ENCODE measurements at regions not wholly inside any gene's neighbourhood (a gene's known extent, or its start where the extent isn't known, plus 50 kb on each side); places are given as distances from the start of the nearest gene placed in this dataset.

GRCh38 chr7:35342786-35343185 lies 88.9 kb upstream of the TBX20 start:
- no peaks in the 10 kb centered on the region for H3K27me3 ChIP-seq (ENCODE audit: control insufficient read depth in 2 of 2, insufficient read depth in 2 of 2, low read length in 2 of 2)
- no peak overlapping the region for H3K27ac ChIP-seq (ENCODE audit: extremely low read depth, low read depth, low read length)
- H3K9ac ChIP-seq (ENCODE audit: insufficient read depth in 1 of 2, low read depth in 2 of 2, low read length in 2 of 2) = no peak overlapping the region
- H3K9me3 ChIP-seq (replicated peaks; ENCODE audit: control insufficient read depth, insufficient read depth, low read depth, low read length) = no peaks in the 10 kb centered on the region
- no peaks in the 10 kb centered on the region for H3K4me1 ChIP-seq (replicated peaks in 1 of 2; ENCODE audit: control insufficient read depth in 2 of 2, insufficient read depth in 2 of 2, low read length in 2 of 2)
- FAIRE-seq = no peak
- H3K9me1 ChIP-seq (ENCODE audit: control insufficient read depth, insufficient read depth, low read length) = no peaks in the 10 kb centered on the region
- TF ChIP-seq NKRF (IDR thresholded peaks at IDR 0.05; ENCODE audit: borderline replicate concordance) (no peak), FOS (IDR thresholded peaks at IDR 0.05; ENCODE audit: extremely low read depth, insufficient read length) (no peak)
- H3K4me3 ChIP-seq = no peak overlapping the region
- no TSS peak for BruUV-seq (replicated peaks)
- H3K4me2 ChIP-seq (ENCODE audit: insufficient read depth, low read length) = no peak overlapping the region
- CTCF ChIA-PET (ENCODE audit: low intra/inter-chr PET ratio) = no interaction called here
- no peaks in the 10 kb centered on the region for H3K36me3 ChIP-seq (ENCODE audit: control insufficient read depth, insufficient read depth, low read length)
- H2AFZ ChIP-seq (ENCODE audit: low read depth, low read length) = no peak overlapping the region
- WGBS (ENCODE audit: insufficient coverage, low coverage, missing lambda C conversion rate) = 0% methylated on average over 2 of the region's 3 CpGs
- in situ Hi-C loops (cut with MboI) = no loop called here
- ATAC-seq = no peak
- no peak for DNase-seq (ENCODE audit: extremely low read depth in 1 of 4, low spot score in 3 of 4)
- H4K20me1 ChIP-seq (replicated peaks; ENCODE audit: control insufficient read depth, insufficient read depth, low read length) = no peaks in the 10 kb centered on the region
- POLR2A ChIA-PET = no interaction called here
- intact Hi-C loops (cut with micrococcal nuclease) = no loop called here
- H3K79me2 ChIP-seq (ENCODE audit: control insufficient read depth, insufficient read depth, low read length) = no peaks in the 10 kb centered on the region

- Histone ChIP-seq H3K36me3 (ENCODE audit: control insufficient read depth, insufficient read depth, low read length) (no peaks in the 10 kb centered on the region), H4K20me1 (replicated peaks; ENCODE audit: control insufficient read depth, insufficient read depth, low read length) (no peaks in the 10 kb centered on the region), H2AFZ (ENCODE audit: low read depth, low read length) (0 out of 2 replicates have a peak overlapping the region, but pooled peaks have one; percentile 38), H3K9ac (ENCODE audit: insufficient read depth in 1 of 2, low read depth in 2 of 2, low read length in 2 of 2) (no peak overlapping the region), H3K4me1 (replicated peaks in 1 of 2; ENCODE audit: control insufficient read depth in 2 of 2, insufficient read depth in 2 of 2, low read length in 2 of 2) (no peaks in the 10 kb centered on the region), H3K9me1 (ENCODE audit: control insufficient read depth, insufficient read depth, low read length) (no peaks in the 10 kb centered on the region), H3K27me3 (ENCODE audit: control insufficient read depth in 2 of 2, insufficient read depth in 2 of 2, low read length in 2 of 2) (no peaks in the 10 kb centered on the region), H3K4me3 (no peak overlapping the region), H3K79me2 (ENCODE audit: control insufficient read depth, insufficient read depth, low read length) (no peaks in the 10 kb centered on the region), H3K4me2 (ENCODE audit: insufficient read depth, low read length) (no peak overlapping the region), H3K9me3 (replicated peaks; ENCODE audit: control insufficient read depth, insufficient read depth, low read depth, low read length) (no peaks in the 10 kb centered on the region), H3K27ac (ENCODE audit: extremely low read depth, low read depth, low read length) (no peak overlapping the region)
- in situ Hi-C loops (cut with MboI) (no loop called here), intact Hi-C loops (cut with micrococcal nuclease) (no loop called here)
- DNase-seq (ENCODE audit: extremely low read depth in 1 of 4, low spot score in 3 of 4) = peak in 2 of 4 experiments; percentile 5 to 29
- 5% methylated on average over 6 of the region's 6 CpGs for WGBS (ENCODE audit: insufficient coverage, low coverage, missing lambda C conversion rate)
- no TSS peak for BruUV-seq (replicated peaks)
- ChIA-PET POLR2A (no interaction called here), CTCF (ENCODE audit: low intra/inter-chr PET ratio) (no interaction called here)
- FAIRE-seq = no peak
- no peak for ATAC-seq
- TF ChIP-seq RAD51 (IDR thresholded peaks at IDR 0.05; ENCODE audit: borderline replicate concordance, low read depth) (peak; percentile 96), ZNF277 (CRISPR knock-in tag; IDR thresholded peaks at IDR 0.05; ENCODE audit: borderline replicate concordance) (no peak), TFE3 (CRISPR knock-in tag; IDR thresholded peaks at IDR 0.05) (peak; percentile 97), RFX7 (CRISPR knock-in tag; IDR thresholded peaks at IDR 0.05) (no peak), PPARD (CRISPR knock-in tag; IDR thresholded peaks at IDR 0.05) (no peak), USF1 (CRISPR knock-in tag; IDR thresholded peaks at IDR 0.05) (peak; percentile 34), TOE1 (IDR thresholded peaks at IDR 0.05; ENCODE audit: borderline replicate concordance) (peak; percentile 89), TOE1 (CRISPR knock-in tag; IDR thresholded peaks at IDR 0.05; ENCODE audit: borderline replicate concordance, low read depth) (no peak), ZNF551 (CRISPR knock-in tag; IDR thresholded peaks at IDR 0.05) (no peak)
Observed at GRCh38 chr7:35339811-35340210, 85.9 kb upstream of the TBX20 start.
